ENCODE measurements at regions not wholly inside any gene's neighbourhood (a gene's known extent, or its start where the extent isn't known, plus 50 kb on each side); places are given as distances from the start of the nearest gene placed in this dataset.

- TF ChIP-seq CTCF (IDR thresholded peaks at IDR 0.05 in 8 of 11, conservative IDR thresholded peaks at IDR 0.05 in 3 of 11) (no peak), POLR2A (IDR thresholded peaks at IDR 0.05) (no peak), POLR2AphosphoS5 (IDR thresholded peaks at IDR 0.05) (no peak)
Measured at GRCh38 chr1:29785554-29785953, 549.2 kb downstream of the PTPRU start.

Measured in spleen (tissue), 7 donors.